SH-SY5Y (cell line): ENCODE measurements at regions not wholly inside any gene's neighbourhood (a gene's known extent, or its start where the extent isn't known, plus 50 kb on each side); places are given as distances from the start of the nearest gene placed in this dataset.

Experiments used
- GATA2 ChIP-seq: IDR thresholded peaks from 2 replicates; pipeline ENCODE4 v1.6.1; 2011; ENCODE audit warnings: mild to moderate bottlenecking, low read depth, low read length
- GATA3 ChIP-seq: IDR thresholded peaks from 2 replicates; pipeline ENCODE4 v1.6.1; 2011; ENCODE audit warnings: low read depth, mild to moderate bottlenecking, low read length, moderate library complexity

DNA sequence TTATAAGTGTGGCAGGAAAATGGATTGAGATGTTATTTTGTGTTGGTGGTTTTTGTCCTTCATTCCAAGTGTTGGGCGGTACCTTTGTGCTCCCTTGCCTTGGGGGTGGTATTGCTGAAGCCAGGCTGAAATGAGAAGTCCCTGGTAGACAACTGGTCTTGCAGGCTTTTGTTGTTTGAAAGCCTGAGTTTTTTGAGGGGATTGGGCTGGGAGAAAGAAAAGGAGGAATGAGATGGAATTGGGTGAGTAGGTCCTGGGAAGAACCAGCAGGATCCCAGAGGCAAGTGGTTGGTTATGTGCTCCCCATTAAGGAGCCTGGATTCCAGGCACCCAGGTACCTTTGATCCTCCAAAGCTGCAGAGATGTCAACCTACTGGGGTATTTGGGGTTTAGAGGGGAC, 93.7 kb upstream of the SLC2A1 start:
- TF ChIP-seq GATA2 (no peak), GATA3 (no peak)
